ENCODE measurements at regions not wholly inside any gene's neighbourhood (a gene's known extent, or its start where the extent isn't known, plus 50 kb on each side); places are given as distances from the start of the nearest gene placed in this dataset.

DNA sequence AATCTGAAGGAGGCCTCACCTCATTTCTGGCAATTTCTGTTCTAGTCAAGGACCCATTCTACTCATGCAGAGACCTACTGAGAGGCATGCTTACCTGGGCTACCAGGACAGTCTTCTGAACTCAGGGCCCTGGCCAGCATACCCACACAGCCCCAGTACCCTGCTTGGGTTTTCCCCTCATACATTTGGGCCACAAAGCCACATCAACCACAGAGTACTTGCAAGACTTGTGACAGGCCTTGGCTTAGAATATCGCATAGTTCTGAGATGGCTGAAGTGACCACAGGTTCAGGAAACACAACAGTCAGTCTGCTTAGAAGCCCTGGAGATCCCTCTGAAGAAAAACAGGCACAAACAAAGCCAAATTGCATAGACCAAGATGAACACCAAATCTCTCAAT, 758.8 kb upstream of the CDH9 start:
- TF ChIP-seq, protein P1, sequence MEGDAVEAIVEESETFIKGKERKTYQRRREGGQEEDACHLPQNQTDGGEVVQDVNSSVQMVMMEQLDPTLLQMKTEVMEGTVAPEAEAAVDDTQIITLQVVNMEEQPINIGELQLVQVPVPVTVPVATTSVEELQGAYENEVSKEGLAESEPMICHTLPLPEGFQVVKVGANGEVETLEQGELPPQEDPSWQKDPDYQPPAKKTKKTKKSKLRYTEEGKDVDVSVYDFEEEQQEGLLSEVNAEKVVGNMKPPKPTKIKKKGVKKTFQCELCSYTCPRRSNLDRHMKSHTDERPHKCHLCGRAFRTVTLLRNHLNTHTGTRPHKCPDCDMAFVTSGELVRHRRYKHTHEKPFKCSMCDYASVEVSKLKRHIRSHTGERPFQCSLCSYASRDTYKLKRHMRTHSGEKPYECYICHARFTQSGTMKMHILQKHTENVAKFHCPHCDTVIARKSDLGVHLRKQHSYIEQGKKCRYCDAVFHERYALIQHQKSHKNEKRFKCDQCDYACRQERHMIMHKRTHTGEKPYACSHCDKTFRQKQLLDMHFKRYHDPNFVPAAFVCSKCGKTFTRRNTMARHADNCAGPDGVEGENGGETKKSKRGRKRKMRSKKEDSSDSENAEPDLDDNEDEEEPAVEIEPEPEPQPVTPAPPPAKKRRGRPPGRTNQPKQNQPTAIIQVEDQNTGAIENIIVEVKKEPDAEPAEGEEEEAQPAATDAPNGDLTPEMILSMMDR (IDR thresholded peaks at IDR 0.05; ENCODE audit: unreplicated experiment): no peak
- peaks cover 5% of the 10 kb centered on the region for H3K9me3 Mint-ChIP-seq (ENCODE audit: low read depth, unreplicated experiment)
- BruUV-seq (replicated peaks): no TSS peak
- no peak for DNase-seq
- H3K4me1 Mint-ChIP-seq (ENCODE audit: low read depth, unreplicated experiment): no peaks in the 10 kb centered on the region
- H3K27me3 Mint-ChIP-seq (ENCODE audit: unreplicated experiment): no peaks in the 10 kb centered on the region
- intact Hi-C loops (cut with micrococcal nuclease; ENCODE audit: unreplicated experiment): no loop called here
- H3K4me3 Mint-ChIP-seq (ENCODE audit: low read depth, unreplicated experiment): no peak overlapping the region
- H3K27ac Mint-ChIP-seq (ENCODE audit: unreplicated experiment): no peak overlapping the region
- H3K36me3 Mint-ChIP-seq (ENCODE audit: insufficient read depth, unreplicated experiment): no peaks in the 10 kb centered on the region
- CTCF ChIA-PET: interaction anchor here (0.6 kb wide), 2 partner anchors 437 to 1038 kb away, joined by 3 read pairs; no protein-coding TSS in a partner anchor

DNA sequence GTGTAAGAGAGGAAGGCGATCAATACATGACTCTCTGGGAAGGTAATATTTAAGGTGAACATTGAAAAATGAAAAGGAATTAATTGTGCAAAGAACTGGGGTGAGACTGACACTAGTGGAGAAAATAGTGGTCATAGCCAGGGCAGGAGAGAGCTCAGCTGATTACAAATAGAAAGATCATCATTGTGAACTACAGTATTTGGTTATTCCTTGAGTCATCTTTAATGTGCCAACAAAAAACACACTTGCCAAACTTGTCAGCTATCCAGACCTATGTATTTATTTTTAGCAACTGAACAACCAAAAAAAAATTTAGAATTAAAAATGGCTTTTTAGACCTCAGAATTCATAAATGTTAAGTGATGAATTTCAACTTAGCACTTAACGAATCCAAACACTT, 749.8 kb upstream of the CDH9 start:
- Mint-ChIP-seq H3K36me3 (ENCODE audit: insufficient read depth, unreplicated experiment) (no peaks in the 10 kb centered on the region), H3K27me3 (ENCODE audit: unreplicated experiment) (no peaks in the 10 kb centered on the region), H3K4me3 (ENCODE audit: low read depth, unreplicated experiment) (no peak overlapping the region), H3K4me1 (ENCODE audit: low read depth, unreplicated experiment) (no peaks in the 10 kb centered on the region), H3K9me3 (ENCODE audit: low read depth, unreplicated experiment) (peaks cover 9% of the 10 kb centered on the region), H3K27ac (ENCODE audit: unreplicated experiment) (no peak overlapping the region)
- BruUV-seq (replicated peaks): no TSS peak
- no peak for DNase-seq
- intact Hi-C loops (cut with micrococcal nuclease; ENCODE audit: unreplicated experiment): no loop called here
- CTCF ChIA-PET: no interaction called here
- TF ChIP-seq, protein P1 (IDR thresholded peaks at IDR 0.05; ENCODE audit: unreplicated experiment): no peak

DNA sequence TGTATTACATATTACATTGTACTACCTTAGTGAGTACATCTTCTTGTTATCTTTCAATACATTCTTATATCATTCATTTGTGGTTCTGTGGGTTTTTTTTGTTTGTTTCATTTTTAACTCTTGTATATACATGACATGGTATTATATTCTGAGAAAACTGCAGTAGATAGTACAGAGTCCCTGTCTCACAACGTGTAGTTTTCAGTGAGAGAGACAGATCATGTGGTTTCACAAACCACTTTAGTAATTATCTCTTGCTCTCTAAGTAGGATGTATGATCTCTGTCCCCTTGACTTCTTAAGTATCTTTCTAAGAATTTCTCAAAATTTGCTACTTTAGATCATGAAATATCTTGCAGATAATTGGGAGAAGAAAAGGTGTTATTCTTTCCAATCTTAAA, 745.9 kb upstream of the CDH9 start:
- Mint-ChIP-seq H3K36me3 (ENCODE audit: insufficient read depth, unreplicated experiment) (no peaks in the 10 kb centered on the region), H3K9me3 (ENCODE audit: low read depth, unreplicated experiment) (peaks cover 9% of the 10 kb centered on the region), H3K27ac (ENCODE audit: unreplicated experiment) (no peak overlapping the region), H3K27me3 (ENCODE audit: unreplicated experiment) (no peaks in the 10 kb centered on the region), H3K4me1 (ENCODE audit: low read depth, unreplicated experiment) (no peaks in the 10 kb centered on the region), H3K4me3 (ENCODE audit: low read depth, unreplicated experiment) (no peak overlapping the region)
- TF ChIP-seq, protein P1 (IDR thresholded peaks at IDR 0.05; ENCODE audit: unreplicated experiment): no peak
- no TSS peak for BruUV-seq (replicated peaks)
- intact Hi-C loops (cut with micrococcal nuclease; ENCODE audit: unreplicated experiment): no loop called here
- no peak for DNase-seq
- CTCF ChIA-PET: no interaction called here

DNA sequence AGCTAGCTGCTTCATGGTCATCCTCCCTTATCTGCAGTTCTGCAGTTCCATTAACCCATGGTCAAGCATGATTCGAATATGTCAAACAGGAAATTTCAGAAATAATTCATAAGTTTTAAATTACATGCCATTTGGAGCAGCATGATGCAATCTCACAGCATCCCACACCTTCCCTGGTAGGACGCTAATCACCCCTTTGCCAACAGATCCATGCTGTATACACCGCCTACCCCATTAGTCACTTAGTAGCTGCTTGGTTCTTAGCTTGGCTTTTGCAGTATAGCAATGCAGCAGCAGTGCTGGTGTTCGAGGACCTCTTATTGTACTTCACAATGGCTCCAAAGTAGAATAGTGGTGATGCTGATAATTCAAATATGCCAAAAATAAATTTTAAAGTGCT, 739.7 kb upstream of the CDH9 start:
- no peak overlapping the region for H3K4me3 Mint-ChIP-seq (ENCODE audit: low read depth, unreplicated experiment)
- BruUV-seq (replicated peaks): no TSS peak
- H3K4me1 Mint-ChIP-seq (ENCODE audit: low read depth, unreplicated experiment): no peaks in the 10 kb centered on the region
- H3K27ac Mint-ChIP-seq (ENCODE audit: unreplicated experiment): no peak overlapping the region
- H3K36me3 Mint-ChIP-seq (ENCODE audit: insufficient read depth, unreplicated experiment): no peaks in the 10 kb centered on the region
- peaks cover 3% of the 10 kb centered on the region for H3K9me3 Mint-ChIP-seq (ENCODE audit: low read depth, unreplicated experiment)
- intact Hi-C loops (cut with micrococcal nuclease; ENCODE audit: unreplicated experiment): no loop called here
- CTCF ChIA-PET: no interaction called here
- TF ChIP-seq, protein P1 (IDR thresholded peaks at IDR 0.05; ENCODE audit: unreplicated experiment): no peak
- no peak for DNase-seq
- H3K27me3 Mint-ChIP-seq (ENCODE audit: unreplicated experiment): no peaks in the 10 kb centered on the region

DNA sequence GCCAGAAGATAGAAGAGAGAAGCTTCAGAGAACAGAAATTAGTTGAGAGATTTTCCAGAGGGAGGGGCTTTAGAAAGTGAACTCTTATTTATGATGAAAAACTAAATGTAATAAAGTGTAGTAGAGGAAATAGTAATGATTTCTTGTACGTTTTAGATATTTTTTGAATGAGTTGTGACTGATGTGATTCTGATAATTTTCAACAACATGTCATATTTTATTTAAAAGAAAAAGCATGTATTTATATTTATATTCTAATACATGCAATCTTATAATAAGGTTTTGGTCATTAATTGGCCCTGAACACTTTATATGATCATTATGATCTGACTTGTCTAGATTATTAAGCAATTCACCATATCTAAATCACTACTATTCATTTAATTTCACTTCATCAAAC, 735.2 kb upstream of the CDH9 start:
- no peak overlapping the region for H3K27ac Mint-ChIP-seq (ENCODE audit: unreplicated experiment)

More for the DNA sequence above, 735.2 kb upstream of the CDH9 start:
- DNase-seq: no peak
- peaks cover 3% of the 10 kb centered on the region for H3K9me3 Mint-ChIP-seq (ENCODE audit: low read depth, unreplicated experiment)
- intact Hi-C loops (cut with micrococcal nuclease; ENCODE audit: unreplicated experiment): no loop called here
- no TSS peak for BruUV-seq (replicated peaks)
- no peaks in the 10 kb centered on the region for H3K36me3 Mint-ChIP-seq (ENCODE audit: insufficient read depth, unreplicated experiment)
- CTCF ChIA-PET: no interaction called here
- H3K27me3 Mint-ChIP-seq (ENCODE audit: unreplicated experiment): no peaks in the 10 kb centered on the region
- TF ChIP-seq, protein P1 (IDR thresholded peaks at IDR 0.05; ENCODE audit: unreplicated experiment): no peak
- H3K4me1 Mint-ChIP-seq (ENCODE audit: low read depth, unreplicated experiment): no peaks in the 10 kb centered on the region
- H3K4me3 Mint-ChIP-seq (ENCODE audit: low read depth, unreplicated experiment): no peak overlapping the region
